ENCODE measurements at regions not wholly inside any gene's neighbourhood (a gene's known extent, or its start where the extent isn't known, plus 50 kb on each side); places are given as distances from the start of the nearest gene placed in this dataset.

GRCh38 chr13:62924395-62924794 lies 1508.7 kb upstream of the PCDH20 start:
- no peak for DNase-seq
- H3K36me3 ChIP-seq = no peaks in the 10 kb centered on the region
- H3K27me3 ChIP-seq = no peaks in the 10 kb centered on the region
- H3K4me3 ChIP-seq (ENCODE audit: low read depth, low read length) = no peak overlapping the region
- TF ChIP-seq CTCF (IDR thresholded peaks at IDR 0.05; ENCODE audit: low read depth, low read length) = no peak
- no peaks in the 10 kb centered on the region; the same call in 1 of the 2 replicates for H3K4me1 ChIP-seq
- no peaks in the 10 kb centered on the region for H3K9me3 ChIP-seq

GRCh38 chr13:62920159-62920558 lies 1504.5 kb upstream of the PCDH20 start:
- no peak for DNase-seq
- no peak for TF ChIP-seq CTCF (IDR thresholded peaks at IDR 0.05; ENCODE audit: low read depth, low read length)
- Histone ChIP-seq H3K4me1 (no peaks in the 10 kb centered on the region; the same call in 1 of the 2 replicates), H3K27me3 (no peaks in the 10 kb centered on the region), H3K4me3 (ENCODE audit: low read depth, low read length) (no peak overlapping the region), H3K36me3 (no peaks in the 10 kb centered on the region), H3K9me3 (no peaks in the 10 kb centered on the region)

GRCh38 chr13:62919491-62919890 lies 1503.8 kb upstream of the PCDH20 start:
- Histone ChIP-seq H3K9me3 (no peaks in the 10 kb centered on the region), H3K27me3 (no peaks in the 10 kb centered on the region), H3K36me3 (no peaks in the 10 kb centered on the region), H3K4me1 (no peaks in the 10 kb centered on the region), H3K4me3 (ENCODE audit: low read depth, low read length) (no peak overlapping the region)
- TF ChIP-seq CTCF (IDR thresholded peaks at IDR 0.05; ENCODE audit: low read depth, low read length) = no peak
- no peak for DNase-seq

- Histone ChIP-seq H3K36me3 (no peaks in the 10 kb centered on the region), H3K9me3 (no peaks in the 10 kb centered on the region), H3K4me1 (no peaks in the 10 kb centered on the region), H3K4me3 (ENCODE audit: low read depth, low read length) (no peak overlapping the region), H3K27me3 (no peaks in the 10 kb centered on the region)
- DNase-seq = no peak
- TF ChIP-seq CTCF (IDR thresholded peaks at IDR 0.05; ENCODE audit: low read depth, low read length) = no peak
These were observed 1495.0 kb upstream of the PCDH20 start for GRCh38 chr13:62910541-62911060.

- no peaks in the 10 kb centered on the region for H3K36me3 ChIP-seq
- no peaks in the 10 kb centered on the region for H3K4me1 ChIP-seq
- DNase-seq = no peak
- no peaks in the 10 kb centered on the region for H3K9me3 ChIP-seq
- TF ChIP-seq CTCF (IDR thresholded peaks at IDR 0.05; ENCODE audit: low read depth, low read length) = no peak
- no peak overlapping the region for H3K4me3 ChIP-seq (ENCODE audit: low read depth, low read length)
- H3K27me3 ChIP-seq = no peaks in the 10 kb centered on the region
These were observed 1492.7 kb upstream of the PCDH20 start for GRCh38 chr13:62908321-62908720.

- DNase-seq = no peak
- no peaks in the 10 kb centered on the region for H3K4me1 ChIP-seq
- no peak overlapping the region for H3K4me3 ChIP-seq (ENCODE audit: low read depth, low read length)
- TF ChIP-seq CTCF (IDR thresholded peaks at IDR 0.05; ENCODE audit: low read depth, low read length) = no peak
- no peaks in the 10 kb centered on the region for H3K36me3 ChIP-seq
- no peaks in the 10 kb centered on the region for H3K27me3 ChIP-seq
- no peaks in the 10 kb centered on the region for H3K9me3 ChIP-seq
These were observed 1491.2 kb upstream of the PCDH20 start for GRCh38 chr13:62906896-62907295.

Data from BE2C (cell line).